HG02870 (cell line): ENCODE measurements at regions not wholly inside any gene's neighbourhood (a gene's known extent, or its start where the extent isn't known, plus 50 kb on each side); places are given as distances from the start of the nearest gene placed in this dataset.
"Not testable (repeated sequence)": the region's sequence is repeated elsewhere in the genome, so short reads cannot be mapped to it uniquely, and the experiment has no call there.

ENCODE experiments used
- ATAC-seq: cut with Tn5 transposase; IDR thresholded peaks from one replicate; pipeline ENCODE4 v1.9.1; 2021; ENCODE audit warnings: mild to moderate bottlenecking, moderate library complexity; ENCODE audit not compliant: unreplicated experiment

GRCh38 chr5:75951716-75952115 is 131.5 kb upstream of the SV2C start:
- no peak for ATAC-seq

- no peak for ATAC-seq
Measured at GRCh38 chr5:75951158-75951557, 132.0 kb upstream of the SV2C start.

- ATAC-seq, result no peak
Measured at GRCh38 chr5:75948438-75948837, 134.7 kb upstream of the SV2C start.

GRCh38 chr5:75940418-75940817 is 142.8 kb upstream of the SV2C start:
- ATAC-seq, result no peak

GRCh38 chr5:75935572-75935971 is 147.6 kb upstream of the SV2C start:
- ATAC-seq, result no peak

GRCh38 chr5:75933489-75933888 is 149.7 kb upstream of the SV2C start:
- no peak for ATAC-seq

GRCh38 chr5:75931175-75931574 is 152.0 kb upstream of the SV2C start:
- ATAC-seq, result no peak

- ATAC-seq, result no peak
Measured at GRCh38 chr5:75928992-75929391, 154.2 kb upstream of the SV2C start.

GRCh38 chr5:75922480-75922879 is 160.7 kb upstream of the SV2C start:
- ATAC-seq, result no peak

- no peak for ATAC-seq
Measured at GRCh38 chr5:75921011-75921410, 162.2 kb upstream of the SV2C start.

GRCh38 chr5:75916144-75916543 is 167.0 kb upstream of the SV2C start:
- no peak for ATAC-seq

GRCh38 chr5:75909223-75909622 is 174.0 kb upstream of the SV2C start:
- ATAC-seq, result no peak

GRCh38 chr5:75907651-75908050 is 175.5 kb upstream of the SV2C start:
- ATAC-seq, result no peak

- ATAC-seq, result no peak
Measured at GRCh38 chr5:75894482-75894881, 177.2 kb upstream of the POC5 start.

GRCh38 chr5:75891736-75892135 is 174.5 kb upstream of the POC5 start:
- no peak for ATAC-seq

- no peak for ATAC-seq
Measured at GRCh38 chr5:75891020-75891419, 173.8 kb upstream of the POC5 start.

- ATAC-seq, result no peak
Measured at GRCh38 chr5:75890546-75890945, 173.3 kb upstream of the POC5 start.

GRCh38 chr5:75886706-75887105 is 169.5 kb upstream of the POC5 start:
- no peak for ATAC-seq

GRCh38 chr5:75885849-75886596 is 168.8 kb upstream of the POC5 start:
- no peak for ATAC-seq

GRCh38 chr5:75885321-75885720 is 168.1 kb upstream of the POC5 start:
- no peak for ATAC-seq

GRCh38 chr5:75869891-75870290 is 152.7 kb upstream of the POC5 start:
- no peak for ATAC-seq

- ATAC-seq, result no peak
Measured at GRCh38 chr5:75862872-75863271, 145.6 kb upstream of the POC5 start.

- ATAC-seq, result not testable (repeated sequence)
Measured at GRCh38 chr5:75859621-75860020, 142.4 kb upstream of the POC5 start.
